ENCODE measurements at regions not wholly inside any gene's neighbourhood (a gene's known extent, or its start where the extent isn't known, plus 50 kb on each side); places are given as distances from the start of the nearest gene placed in this dataset.
"Not testable (repeated sequence)": the region's sequence is repeated elsewhere in the genome, so short reads cannot be mapped to it uniquely, and the experiment has no call there.

DNA sequence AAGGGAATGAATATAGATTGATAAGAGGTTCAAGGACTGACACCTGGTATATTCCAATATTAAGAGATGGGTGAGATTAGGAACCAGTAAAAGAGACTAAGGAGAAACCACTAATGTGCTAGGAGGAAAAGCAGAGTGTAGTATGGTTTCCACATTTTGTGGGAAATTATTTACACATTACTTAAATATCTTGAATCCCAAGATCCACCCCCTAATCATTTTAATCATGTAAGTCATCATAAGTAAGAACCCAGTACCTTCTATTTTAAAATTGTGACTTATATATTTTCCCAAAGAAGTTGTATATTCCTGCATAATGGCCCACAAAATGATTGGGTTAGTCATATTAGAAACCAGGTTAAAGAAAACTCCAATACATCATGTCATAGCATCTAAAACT is 122.0 kb upstream of the PRSS12 start:
- H3K4me2 ChIP-seq (replicated peaks; ENCODE audit: extremely low read depth, low read length, poor library complexity, severe bottlenecking); H3K9me3 Mint-ChIP-seq; H3K79me2 ChIP-seq (ENCODE audit: insufficient read depth, low read length); H3K27me3 Mint-ChIP-seq (ENCODE audit: low read depth in 3 of 3); H4K20me1 ChIP-seq (ENCODE audit: insufficient read depth, low read length); intact Hi-C loops (cut with micrococcal nuclease); H3K36me3 ChIP-seq (replicated peaks in 1 of 2; ENCODE audit: control insufficient read depth in 1 of 2, insufficient read depth in 2 of 2, low read length in 2 of 2); H3K4me1 ChIP-seq (ENCODE audit: control insufficient read depth in 1 of 2, insufficient read depth in 2 of 2, low read length in 2 of 2); DNase-seq; H3K4me1 Mint-ChIP-seq; H3K27ac Mint-ChIP-seq; H3K27ac ChIP-seq (ENCODE audit: low read depth in 1 of 2, low read length in 2 of 2); H3K27me3 ChIP-seq (ENCODE audit: control insufficient read depth in 2 of 2, insufficient read depth in 2 of 2, low read length in 2 of 2); H2AFZ ChIP-seq (ENCODE audit: insufficient read depth, low read depth, low read length, poor library complexity, severe bottlenecking); H3K36me3 Mint-ChIP-seq; H3K9me3 ChIP-seq (replicated peaks in 1 of 2; ENCODE audit: control insufficient read depth in 1 of 2, insufficient read depth in 1 of 2, low read length in 2 of 2); H3K4me3 Mint-ChIP-seq; H3K9ac ChIP-seq (ENCODE audit: insufficient read depth, low read length, poor library complexity, severe bottlenecking); H3K4me3 ChIP-seq (replicated peaks in 1 of 3; ENCODE audit: low read depth in 2 of 3, low read length in 3 of 3): not testable (repeated sequence)

DNA sequence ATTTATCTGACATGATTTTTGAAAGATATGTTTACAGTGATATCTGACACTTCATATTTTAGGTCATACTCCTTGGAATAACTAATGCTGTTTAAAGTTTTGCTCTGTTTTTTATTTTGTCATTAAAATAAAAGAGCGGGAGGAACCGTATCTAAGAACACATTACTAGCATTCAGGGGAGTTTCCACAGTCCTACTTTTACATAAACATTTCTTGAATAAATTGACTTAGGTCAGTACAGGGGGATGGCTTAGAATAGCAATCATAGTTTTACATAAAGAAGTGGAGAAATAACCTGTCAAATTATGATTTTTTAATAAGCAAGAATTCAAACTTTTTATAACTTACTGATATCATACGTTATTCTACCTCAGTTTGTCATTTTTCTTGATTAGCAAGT is 123.1 kb upstream of the PRSS12 start:
- H3K9me3 Mint-ChIP-seq; H3K27me3 ChIP-seq (ENCODE audit: control insufficient read depth in 2 of 2, insufficient read depth in 2 of 2, low read length in 2 of 2); intact Hi-C loops (cut with micrococcal nuclease); H3K27me3 Mint-ChIP-seq (ENCODE audit: low read depth in 3 of 3); H4K20me1 ChIP-seq (ENCODE audit: insufficient read depth, low read length); H3K27ac Mint-ChIP-seq; H3K36me3 Mint-ChIP-seq; H3K36me3 ChIP-seq (replicated peaks in 1 of 2; ENCODE audit: control insufficient read depth in 1 of 2, insufficient read depth in 2 of 2, low read length in 2 of 2); DNase-seq; H3K4me2 ChIP-seq (replicated peaks; ENCODE audit: extremely low read depth, low read length, poor library complexity, severe bottlenecking); H3K79me2 ChIP-seq (ENCODE audit: insufficient read depth, low read length); H3K9me3 ChIP-seq (replicated peaks in 1 of 2; ENCODE audit: control insufficient read depth in 1 of 2, insufficient read depth in 1 of 2, low read length in 2 of 2); H2AFZ ChIP-seq (ENCODE audit: insufficient read depth, low read depth, low read length, poor library complexity, severe bottlenecking); H3K27ac ChIP-seq (ENCODE audit: low read depth in 1 of 2, low read length in 2 of 2); H3K4me3 ChIP-seq (replicated peaks in 1 of 3; ENCODE audit: low read depth in 2 of 3, low read length in 3 of 3); H3K4me3 Mint-ChIP-seq; H3K4me1 ChIP-seq (ENCODE audit: control insufficient read depth in 1 of 2, insufficient read depth in 2 of 2, low read length in 2 of 2); H3K4me1 Mint-ChIP-seq; H3K9ac ChIP-seq (ENCODE audit: insufficient read depth, low read length, poor library complexity, severe bottlenecking): not testable (repeated sequence)
- WGBS (ENCODE audit: insufficient coverage), result no CpG with 5 or more reads among the region's 3 CpGs

DNA sequence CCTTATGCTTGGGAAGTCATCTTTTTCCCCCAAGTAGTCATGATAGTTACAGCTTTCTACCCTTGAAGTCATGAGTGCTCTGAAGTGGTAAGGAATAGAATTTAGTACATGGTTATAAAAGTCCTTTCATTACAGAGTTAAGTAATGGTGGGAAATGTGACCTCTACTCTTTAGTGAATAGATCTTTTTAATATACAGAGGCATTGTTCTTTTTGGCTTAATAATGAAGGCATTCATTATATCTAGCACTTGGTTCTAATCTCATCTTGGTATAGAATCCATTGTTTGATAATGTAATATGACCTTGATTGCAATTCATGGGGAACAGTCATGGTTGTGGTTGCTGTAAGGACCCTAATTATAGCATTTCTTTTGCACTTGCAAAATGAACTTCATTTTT is 125.0 kb upstream of the PRSS12 start:
- DNase-seq; H3K27me3 ChIP-seq (ENCODE audit: control insufficient read depth in 2 of 2, insufficient read depth in 2 of 2, low read length in 2 of 2); H3K9me3 ChIP-seq (replicated peaks in 1 of 2; ENCODE audit: control insufficient read depth in 1 of 2, insufficient read depth in 1 of 2, low read length in 2 of 2); H3K36me3 ChIP-seq (replicated peaks in 1 of 2; ENCODE audit: control insufficient read depth in 1 of 2, insufficient read depth in 2 of 2, low read length in 2 of 2); H3K27me3 Mint-ChIP-seq (ENCODE audit: low read depth in 3 of 3); H3K9ac ChIP-seq (ENCODE audit: insufficient read depth, low read length, poor library complexity, severe bottlenecking); H3K79me2 ChIP-seq (ENCODE audit: insufficient read depth, low read length); intact Hi-C loops (cut with micrococcal nuclease); H3K36me3 Mint-ChIP-seq; H3K4me1 ChIP-seq (ENCODE audit: control insufficient read depth in 1 of 2, insufficient read depth in 2 of 2, low read length in 2 of 2); H2AFZ ChIP-seq (ENCODE audit: insufficient read depth, low read depth, low read length, poor library complexity, severe bottlenecking); H3K4me3 Mint-ChIP-seq; H3K4me1 Mint-ChIP-seq; H3K27ac ChIP-seq (ENCODE audit: low read depth in 1 of 2, low read length in 2 of 2); H4K20me1 ChIP-seq (ENCODE audit: insufficient read depth, low read length); H3K27ac Mint-ChIP-seq; H3K4me2 ChIP-seq (replicated peaks; ENCODE audit: extremely low read depth, low read length, poor library complexity, severe bottlenecking); H3K4me3 ChIP-seq (replicated peaks in 1 of 3; ENCODE audit: low read depth in 2 of 3, low read length in 3 of 3); H3K9me3 Mint-ChIP-seq: not testable (repeated sequence)

DNA sequence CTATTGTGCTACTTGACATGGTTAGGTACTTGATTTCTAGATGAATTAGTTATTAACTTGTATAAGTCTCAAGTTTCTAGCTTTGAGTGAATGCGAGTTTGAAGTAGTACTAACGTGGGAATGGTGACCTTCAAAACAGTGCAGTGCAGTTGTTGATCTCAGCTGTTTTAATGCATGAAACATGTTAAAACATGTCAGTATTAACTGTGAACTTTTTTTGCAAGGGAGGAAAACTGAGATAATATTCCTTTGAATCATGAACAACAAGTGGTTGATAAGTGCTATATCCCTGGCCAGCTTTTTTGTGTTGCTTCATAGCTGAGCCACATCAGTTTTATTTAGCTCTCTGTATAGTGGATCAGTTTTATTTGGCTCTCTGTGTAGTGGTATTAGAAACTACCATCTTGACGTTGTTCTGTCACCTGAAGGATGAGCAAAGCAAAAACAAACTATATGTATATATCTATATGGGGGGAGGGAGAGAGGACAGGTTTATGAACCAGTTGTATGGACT is 133.1 kb upstream of the PRSS12 start:
- H3K36me3 ChIP-seq (replicated peaks in 1 of 2; ENCODE audit: control insufficient read depth in 1 of 2, insufficient read depth in 2 of 2, low read length in 2 of 2); H3K4me2 ChIP-seq (replicated peaks; ENCODE audit: extremely low read depth, low read length, poor library complexity, severe bottlenecking); H3K4me1 ChIP-seq (ENCODE audit: control insufficient read depth in 1 of 2, insufficient read depth in 2 of 2, low read length in 2 of 2); H3K4me1 Mint-ChIP-seq; H4K20me1 ChIP-seq (ENCODE audit: insufficient read depth, low read length); H3K4me3 ChIP-seq (replicated peaks in 1 of 3; ENCODE audit: low read depth in 2 of 3, low read length in 3 of 3); H3K27me3 ChIP-seq (ENCODE audit: control insufficient read depth in 2 of 2, insufficient read depth in 2 of 2, low read length in 2 of 2); H2AFZ ChIP-seq (ENCODE audit: insufficient read depth, low read depth, low read length, poor library complexity, severe bottlenecking); H3K27me3 Mint-ChIP-seq (ENCODE audit: low read depth in 3 of 3); H3K9me3 ChIP-seq (replicated peaks in 1 of 2; ENCODE audit: control insufficient read depth in 1 of 2, insufficient read depth in 1 of 2, low read length in 2 of 2); DNase-seq; H3K36me3 Mint-ChIP-seq; intact Hi-C loops (cut with micrococcal nuclease); H3K27ac ChIP-seq (ENCODE audit: low read depth in 1 of 2, low read length in 2 of 2); H3K9ac ChIP-seq (ENCODE audit: insufficient read depth, low read length, poor library complexity, severe bottlenecking); H3K27ac Mint-ChIP-seq; H3K4me3 Mint-ChIP-seq; H3K9me3 Mint-ChIP-seq; H3K79me2 ChIP-seq (ENCODE audit: insufficient read depth, low read length): not testable (repeated sequence)
- WGBS (ENCODE audit: insufficient coverage), result 100% methylated on average over 2 of the region's 3 CpGs

DNA sequence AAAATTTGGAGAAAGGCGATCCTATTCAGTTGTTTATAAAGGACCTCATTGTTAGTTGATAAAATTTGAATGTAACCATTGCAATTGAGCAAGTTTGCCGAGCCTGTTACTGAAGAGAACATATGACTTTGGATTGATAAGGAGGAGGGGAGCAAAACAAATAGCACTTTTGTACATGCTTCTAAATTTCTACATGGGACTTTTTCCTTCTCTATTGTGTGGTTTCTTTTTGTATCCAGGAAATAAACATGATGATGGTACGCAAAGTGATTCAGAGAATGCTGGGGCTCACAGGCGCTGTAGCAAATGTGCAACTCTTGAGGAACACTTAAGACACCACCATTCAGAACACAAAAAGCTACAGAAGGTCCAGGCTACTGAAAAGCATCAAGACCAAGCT is 140.2 kb upstream of the PRSS12 start:
- H4K20me1 ChIP-seq (ENCODE audit: insufficient read depth, low read length); H3K9me3 ChIP-seq (replicated peaks in 1 of 2; ENCODE audit: control insufficient read depth in 1 of 2, insufficient read depth in 1 of 2, low read length in 2 of 2); DNase-seq; intact Hi-C loops (cut with micrococcal nuclease); H3K27ac ChIP-seq (ENCODE audit: low read depth in 1 of 2, low read length in 2 of 2); H3K4me1 ChIP-seq (ENCODE audit: control insufficient read depth in 1 of 2, insufficient read depth in 2 of 2, low read length in 2 of 2); H3K4me3 ChIP-seq (replicated peaks in 1 of 3; ENCODE audit: low read depth in 2 of 3, low read length in 3 of 3); H3K4me1 Mint-ChIP-seq; H3K4me3 Mint-ChIP-seq; H3K36me3 ChIP-seq (replicated peaks in 1 of 2; ENCODE audit: control insufficient read depth in 1 of 2, insufficient read depth in 2 of 2, low read length in 2 of 2); H3K9ac ChIP-seq (ENCODE audit: insufficient read depth, low read length, poor library complexity, severe bottlenecking); H3K27me3 ChIP-seq (ENCODE audit: control insufficient read depth in 2 of 2, insufficient read depth in 2 of 2, low read length in 2 of 2); H3K79me2 ChIP-seq (ENCODE audit: insufficient read depth, low read length); H3K9me3 Mint-ChIP-seq; H3K27ac Mint-ChIP-seq; H3K27me3 Mint-ChIP-seq (ENCODE audit: low read depth in 3 of 3); H2AFZ ChIP-seq (ENCODE audit: insufficient read depth, low read depth, low read length, poor library complexity, severe bottlenecking); H3K36me3 Mint-ChIP-seq; H3K4me2 ChIP-seq (replicated peaks; ENCODE audit: extremely low read depth, low read length, poor library complexity, severe bottlenecking): not testable (repeated sequence)
- no CpG with 5 or more reads among the region's 4 CpGs for WGBS (ENCODE audit: insufficient coverage)
